Neural crest cell (in vitro differentiated cells): ENCODE measurements at regions not wholly inside any gene's neighbourhood (a gene's known extent, or its start where the extent isn't known, plus 50 kb on each side); places are given as distances from the start of the nearest gene placed in this dataset.

Experiments
- DNase-seq: peaks from one replicate; pipeline ENCODE4 v3.0.0; 2021; ENCODE audit warnings: low read depth, mixed read lengths, low spot score
- H3K27ac Mint-ChIP-seq: one replicate; pipeline ENCODE4 v1.8.0; 2021; ENCODE audit warnings: mild to moderate bottlenecking, mixed read lengths; ENCODE audit not compliant: unreplicated experiment
- H3K27me3 Mint-ChIP-seq: 2 replicates; pipeline ENCODE4 v1.8.0; 2021; ENCODE audit warnings: low read depth, mild to moderate bottlenecking, mixed read lengths
- H3K36me3 Mint-ChIP-seq: 2 replicates; pipeline ENCODE4 v1.8.0; 2021; ENCODE audit warnings: low read depth, mild to moderate bottlenecking, mixed read lengths
- H3K4me1 Mint-ChIP-seq: 2 replicates; pipeline ENCODE4 v1.8.0; 2021; ENCODE audit warnings: mixed read lengths
- H3K4me3 Mint-ChIP-seq: one replicate; pipeline ENCODE4 v1.8.0; 2021; ENCODE audit warnings: mild to moderate bottlenecking, mixed read lengths
- H3K9me3 Mint-ChIP-seq: 2 replicates; pipeline ENCODE4 v1.8.0; 2021; ENCODE audit warnings: mixed read lengths
- CTCF ChIP-seq: fragments of 200-600 bp; sonication (generic); conservative IDR thresholded peaks from 2 replicates; pipeline ENCODE4 v1.5.0; 2021; ENCODE audit warnings: antibody characterized with exemption, mild to moderate bottlenecking

DNA sequence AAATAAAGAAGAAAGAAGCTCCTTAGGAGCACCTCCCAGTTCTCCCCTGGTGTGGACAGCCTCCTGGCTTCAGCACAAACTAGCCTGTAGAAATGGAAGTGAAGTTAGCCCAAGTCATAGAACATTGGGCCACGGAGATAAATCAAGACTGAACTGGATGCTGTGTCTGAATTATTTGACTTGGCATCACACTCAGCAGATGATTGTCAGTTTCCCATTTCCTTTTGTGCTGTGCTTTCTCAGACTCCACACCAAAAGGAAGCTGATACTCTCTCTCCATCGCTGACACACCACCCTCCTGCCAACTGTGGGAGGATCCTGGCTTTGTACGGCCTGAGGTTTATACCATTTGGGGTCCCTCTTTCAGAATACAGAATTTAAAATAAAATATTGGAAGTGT lies 209.8 kb downstream of the TFAP2A start:
- Mint-ChIP-seq H3K4me1 (peaks cover 7% of the 10 kb centered on the region), H3K9me3 (peaks cover 10% of the 10 kb centered on the region), H3K27me3 (peaks cover 2% of the 10 kb centered on the region), H3K27ac (no peak overlapping the region), H3K36me3 (peaks cover 2% of the 10 kb centered on the region), H3K4me3 (no peak overlapping the region)
- no peak for DNase-seq
- no peak for TF ChIP-seq CTCF

DNA sequence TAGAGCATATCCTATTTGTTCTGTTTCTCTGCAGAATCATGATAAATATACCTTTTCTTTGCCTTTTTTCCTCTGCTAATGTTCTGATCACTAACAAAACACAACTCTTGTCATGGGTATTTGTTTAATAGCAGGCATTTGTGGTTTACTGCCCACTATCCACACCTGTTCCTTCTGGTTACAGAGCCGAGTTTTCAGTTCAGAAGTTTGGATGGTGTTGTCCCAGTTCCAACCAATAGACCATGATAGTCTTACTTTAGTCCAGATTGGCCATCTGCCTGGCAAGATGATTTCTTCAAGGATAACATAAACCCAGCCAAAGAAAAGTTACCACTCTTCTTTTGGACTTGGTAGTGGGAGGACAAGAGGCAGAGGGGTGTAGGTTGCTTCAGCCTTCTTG lies 211.2 kb downstream of the TFAP2A start:
- no peak overlapping the region for H3K27ac Mint-ChIP-seq
- no peaks in the 10 kb centered on the region for H3K27me3 Mint-ChIP-seq
- DNase-seq = no peak
- TF ChIP-seq CTCF = no peak
- H3K4me1 Mint-ChIP-seq = no peaks in the 10 kb centered on the region
- H3K36me3 Mint-ChIP-seq = no peaks in the 10 kb centered on the region
- H3K4me3 Mint-ChIP-seq = no peak overlapping the region
- peaks cover 7% of the 10 kb centered on the region for H3K9me3 Mint-ChIP-seq

- no peak for TF ChIP-seq CTCF
- H3K36me3 Mint-ChIP-seq = no peaks in the 10 kb centered on the region
- no peaks in the 10 kb centered on the region for H3K27me3 Mint-ChIP-seq
- no peak overlapping the region for H3K27ac Mint-ChIP-seq
- no peaks in the 10 kb centered on the region for H3K4me1 Mint-ChIP-seq
- H3K9me3 Mint-ChIP-seq = peaks cover 8% of the 10 kb centered on the region
- H3K4me3 Mint-ChIP-seq = no peak overlapping the region
- no peak for DNase-seq
Observed at GRCh38 chr6:10202581-10202980, 212.3 kb downstream of the TFAP2A start.

DNA sequence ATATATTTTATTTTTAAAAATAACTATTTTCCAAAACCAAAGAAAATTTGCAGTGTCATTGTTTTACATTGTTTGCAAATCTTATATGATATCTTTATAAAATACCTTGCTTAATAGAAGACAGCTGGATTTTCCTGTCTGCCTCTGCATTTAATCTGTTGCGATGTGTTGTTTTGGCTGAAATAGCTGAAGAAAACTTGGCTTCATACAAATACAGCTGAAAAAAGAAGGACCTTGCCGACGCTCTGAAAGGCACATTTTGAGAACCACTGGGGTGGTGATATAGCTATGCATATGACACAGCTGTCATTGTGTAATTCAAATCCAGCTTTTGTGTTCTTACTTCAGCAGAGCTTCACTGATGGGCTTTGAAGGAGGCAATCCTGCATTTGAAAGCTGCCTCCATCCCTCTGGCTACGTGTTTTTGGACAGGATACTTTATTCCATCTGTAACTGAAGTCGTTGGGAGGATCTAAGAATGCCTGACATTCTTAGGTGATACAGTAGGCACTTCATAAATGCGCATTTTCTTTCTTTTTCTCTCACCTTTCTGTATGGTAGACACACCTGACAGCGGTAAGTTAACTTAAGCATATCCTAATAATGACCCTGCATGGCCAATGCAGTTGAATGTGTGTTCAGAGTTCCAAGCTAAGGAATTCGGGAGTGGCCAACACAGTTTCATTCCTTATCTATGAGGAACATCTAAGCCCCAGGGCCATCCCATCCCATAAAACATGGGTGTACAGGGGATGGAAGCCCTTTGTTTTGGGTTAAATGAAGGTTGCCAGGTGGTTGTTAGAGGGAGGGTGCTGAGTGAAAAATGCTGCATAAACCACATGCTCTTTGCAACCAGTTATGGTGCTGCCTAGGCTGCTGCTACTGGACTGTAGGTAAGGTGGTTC lies 213.0 kb downstream of the TFAP2A start:
- no peak for TF ChIP-seq CTCF
- Mint-ChIP-seq H3K4me1 (no peaks in the 10 kb centered on the region), H3K9me3 (peaks cover 6% of the 10 kb centered on the region), H3K27ac (no peak overlapping the region), H3K36me3 (no peaks in the 10 kb centered on the region), H3K4me3 (no peak overlapping the region), H3K27me3 (no peaks in the 10 kb centered on the region)
- no peak for DNase-seq

- no peaks in the 10 kb centered on the region for H3K4me1 Mint-ChIP-seq
- no peak for TF ChIP-seq CTCF
- DNase-seq = no peak
- no peak overlapping the region for H3K27ac Mint-ChIP-seq
- H3K9me3 Mint-ChIP-seq = peaks cover 5% of the 10 kb centered on the region
- no peaks in the 10 kb centered on the region for H3K27me3 Mint-ChIP-seq
- no peak overlapping the region for H3K4me3 Mint-ChIP-seq
- no peaks in the 10 kb centered on the region for H3K36me3 Mint-ChIP-seq
Observed at GRCh38 chr6:10196090-10196489, 218.8 kb downstream of the TFAP2A start.
